ENCODE measurements at regions not wholly inside any gene's neighbourhood (a gene's known extent, or its start where the extent isn't known, plus 50 kb on each side); places are given as distances from the start of the nearest gene placed in this dataset.

GRCh38 chr3:73727854-73728253 lies 103.1 kb upstream of the PDZRN3 start:
- no peak for DNase-seq

GRCh38 chr3:73727117-73727821 lies 102.5 kb upstream of the PDZRN3 start:
- no peak for DNase-seq

DNA sequence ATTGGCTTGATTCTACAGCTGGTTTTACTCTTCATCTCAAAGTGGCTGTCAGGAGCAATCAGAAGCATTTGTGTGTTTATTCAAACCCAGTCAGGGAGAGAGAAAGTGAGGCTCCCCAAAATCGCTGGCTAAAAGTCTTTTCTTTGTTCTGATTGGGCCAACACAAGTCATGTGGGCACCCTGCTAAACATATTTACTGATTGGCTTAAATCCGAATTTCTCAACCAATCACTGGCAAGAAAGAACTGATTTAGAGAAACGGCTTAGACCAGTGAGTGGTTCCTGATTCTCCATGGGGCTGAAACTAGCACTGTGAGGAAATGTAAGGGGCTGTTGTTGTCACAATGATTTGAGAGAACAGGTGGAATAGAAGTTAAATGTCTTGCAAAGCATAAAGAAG lies 98.9 kb upstream of the PDZRN3 start:
- no peak for DNase-seq

- no peak for DNase-seq
Measured at GRCh38 chr3:73719861-73720260, 95.1 kb upstream of the PDZRN3 start.

DNA sequence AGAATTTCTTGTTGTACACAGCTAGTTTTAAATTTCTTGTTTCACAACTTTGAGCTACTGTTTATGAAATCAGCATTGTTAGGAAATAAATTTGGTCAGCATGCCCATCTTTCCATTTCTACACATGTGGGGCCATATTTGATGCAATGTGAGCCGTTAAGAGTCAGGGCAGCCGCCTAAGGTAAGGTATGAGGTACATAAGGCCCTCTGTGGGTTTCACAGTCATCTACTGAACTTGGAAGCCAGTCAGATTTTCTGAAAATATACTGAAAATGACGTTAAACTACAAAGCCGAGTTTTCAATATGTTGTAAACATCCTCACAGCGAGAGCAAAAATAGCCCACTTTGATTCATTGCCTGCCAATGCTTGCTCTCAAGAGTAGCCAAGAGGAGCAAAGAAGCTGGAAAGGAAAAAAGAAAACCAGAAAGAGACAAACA lies 94.7 kb upstream of the PDZRN3 start:
- no peak for DNase-seq

DNA sequence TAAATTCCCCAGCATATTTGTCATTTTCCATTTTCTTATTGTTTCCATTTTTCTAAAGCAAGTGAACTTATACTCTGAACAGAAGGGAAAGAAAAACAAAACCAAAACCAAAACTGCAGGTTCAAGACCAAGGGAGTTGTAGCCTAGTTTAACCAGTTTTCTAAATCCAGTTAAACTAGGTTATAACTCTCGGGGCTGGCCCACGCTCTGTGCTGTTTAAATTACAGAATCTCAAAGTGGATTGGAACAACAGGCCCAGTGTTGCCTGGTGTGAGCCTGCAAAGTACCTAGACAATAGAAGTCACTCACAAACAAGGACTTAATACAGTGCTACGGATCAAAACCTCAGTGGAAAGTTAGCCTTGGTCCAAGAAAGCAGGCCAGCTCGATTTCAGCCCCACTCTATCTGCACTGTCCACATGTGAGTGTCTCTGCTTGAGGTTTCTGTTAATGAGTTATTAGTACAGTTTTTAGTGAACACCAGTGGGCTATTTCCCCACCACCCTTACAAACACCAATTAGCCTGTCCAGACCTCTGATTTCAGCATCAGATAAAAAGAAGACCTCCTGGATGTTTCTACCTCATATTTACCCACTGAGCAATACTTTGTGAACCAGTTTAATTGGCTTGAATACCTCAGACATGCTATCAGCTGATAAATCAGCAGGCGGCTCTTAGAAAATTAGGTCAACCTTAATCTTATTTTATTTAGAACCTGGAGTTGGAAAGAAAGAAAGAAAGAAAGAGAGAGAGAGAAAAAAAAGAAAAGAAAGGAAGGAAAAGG lies 93.8 kb upstream of the PDZRN3 start:
- DNase-seq, result no peak

- DNase-seq, result no peak
Measured at GRCh38 chr3:73716418-73716817, 91.7 kb upstream of the PDZRN3 start.

- no peak for DNase-seq
Measured at GRCh38 chr3:73710340-73710739, 85.6 kb upstream of the PDZRN3 start.

DNA sequence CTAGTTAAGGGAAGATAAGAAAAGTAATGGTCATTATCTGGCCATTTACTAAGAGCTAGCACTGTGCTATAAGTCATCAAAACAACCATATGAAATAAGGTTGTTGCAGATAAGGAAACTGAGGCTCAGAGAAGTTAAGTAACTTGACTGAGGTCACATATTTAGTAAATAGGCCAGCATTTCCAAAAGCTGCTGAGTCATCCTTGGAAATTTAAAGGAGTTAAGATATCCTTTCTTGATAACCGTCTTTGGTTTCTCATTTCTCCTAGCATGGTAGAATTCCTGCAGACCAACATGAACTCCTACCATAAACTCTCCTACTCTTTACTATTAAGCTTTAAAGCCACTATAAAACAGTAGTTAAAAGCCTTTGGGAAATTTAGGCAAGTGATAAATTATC lies 85.0 kb upstream of the PDZRN3 start:
- DNase-seq, result no peak

DNA sequence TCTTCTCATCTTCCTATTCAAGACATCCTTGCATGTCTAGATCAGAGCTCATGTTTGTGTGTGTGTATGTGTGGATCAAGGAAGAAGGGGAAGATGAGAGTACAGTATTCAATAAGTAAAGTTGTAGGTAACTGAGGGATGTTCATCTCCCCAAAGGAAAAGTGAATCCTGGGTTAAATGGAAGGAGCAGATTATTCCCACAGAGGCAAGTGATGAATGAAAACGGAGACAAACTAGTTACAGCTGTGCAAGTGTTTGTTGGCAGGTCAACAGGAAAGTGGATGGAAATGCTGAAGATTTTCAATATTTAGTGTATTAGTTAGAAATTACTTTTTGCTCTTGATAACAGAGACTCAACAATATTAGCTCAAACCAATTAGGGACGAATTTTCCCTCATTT lies 84.2 kb upstream of the PDZRN3 start:
- no peak for DNase-seq

GRCh38 chr3:73707772-73708171 lies 83.0 kb upstream of the PDZRN3 start:
- no peak for DNase-seq

DNA sequence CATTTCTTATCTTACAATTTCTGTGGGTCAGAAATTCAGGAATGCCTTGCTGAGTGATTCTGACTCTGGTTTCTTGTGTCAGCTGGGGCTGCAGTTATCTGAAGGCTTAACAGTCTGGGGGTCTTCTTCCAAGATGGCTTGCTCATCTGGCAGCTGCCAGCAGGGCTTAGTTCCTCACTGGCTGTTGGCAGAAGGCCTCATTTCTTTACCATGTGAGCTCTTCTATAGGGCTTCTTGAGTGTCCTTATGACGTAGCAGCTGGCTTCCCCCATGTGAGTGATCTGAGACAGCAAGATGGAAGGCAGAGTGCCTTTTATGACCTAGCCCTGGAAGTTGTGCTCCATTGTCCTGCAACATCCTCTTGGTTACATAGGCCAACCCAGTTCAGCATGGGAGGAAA lies 82.0 kb upstream of the PDZRN3 start:
- no peak for DNase-seq

DNA sequence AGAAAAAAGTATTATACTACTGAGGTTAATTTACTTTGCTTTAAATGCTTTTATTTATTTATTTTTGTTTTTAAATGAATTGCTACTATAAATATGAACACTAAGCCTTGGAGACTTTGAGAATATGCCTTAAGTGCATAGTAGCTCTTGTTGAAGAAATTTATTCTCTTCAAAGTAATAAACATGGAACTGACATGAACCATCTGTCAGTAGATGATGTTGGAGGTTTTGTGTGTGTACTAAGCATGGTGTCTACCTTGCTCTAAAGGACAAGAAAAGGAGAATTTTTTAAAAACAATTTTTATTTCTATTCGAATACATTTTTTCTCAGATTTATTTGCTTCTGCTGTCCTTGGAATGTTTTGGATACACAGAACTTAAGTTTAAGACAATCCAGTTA lies 81.1 kb upstream of the PDZRN3 start:
- no peak for DNase-seq

GRCh38 chr3:73699327-73699726 lies 74.6 kb upstream of the PDZRN3 start:
- DNase-seq, result no peak

- DNase-seq, result no peak
Measured at GRCh38 chr3:73697020-73697419, 72.3 kb upstream of the PDZRN3 start.

DNA sequence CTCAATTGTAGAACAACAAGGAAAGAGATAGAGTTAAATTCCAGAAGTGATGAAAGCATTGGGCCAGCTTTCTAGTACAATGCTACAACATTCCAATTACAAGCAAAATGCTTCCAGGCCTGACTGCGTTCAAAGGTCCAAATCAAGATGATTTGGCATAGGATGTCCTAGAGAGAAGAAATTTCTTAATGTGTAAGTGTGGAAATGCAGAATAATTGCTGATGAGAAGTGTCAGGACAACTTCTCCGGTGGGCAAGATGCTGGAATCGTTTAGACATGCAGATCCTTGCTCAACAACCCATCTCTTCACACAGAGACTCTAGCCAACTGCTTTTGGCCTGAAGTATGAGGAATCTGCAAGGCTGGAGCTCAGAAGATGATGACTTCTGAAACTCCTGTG lies 71.1 kb upstream of the PDZRN3 start:
- DNase-seq, result no peak

- DNase-seq, result no peak
Measured at GRCh38 chr3:73694983-73695757, 70.4 kb upstream of the PDZRN3 start.

GRCh38 chr3:73687106-73688004 lies 62.6 kb upstream of the PDZRN3 start:
- DNase-seq, result no peak

- DNase-seq, result no peak
Measured at GRCh38 chr3:73685061-73685460, 60.3 kb upstream of the PDZRN3 start.

DNA sequence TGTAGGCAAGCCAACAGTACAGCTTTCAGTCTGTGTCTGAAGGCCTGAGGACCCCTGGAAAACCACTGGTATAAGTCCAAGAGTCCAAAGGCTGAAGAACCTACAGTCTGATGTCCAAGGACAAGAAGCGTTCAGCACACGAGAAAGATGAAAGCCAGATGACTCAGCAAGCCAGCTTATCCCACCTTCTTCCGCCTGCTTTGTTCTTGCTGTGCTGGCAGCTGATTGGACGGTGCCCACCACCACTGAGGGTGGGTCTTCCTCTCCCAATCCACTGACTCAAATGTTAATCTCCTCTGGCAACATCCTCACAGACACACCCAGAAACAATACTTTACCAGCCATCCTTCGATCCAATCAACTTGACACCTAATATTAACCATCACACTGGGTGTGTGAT lies 59.0 kb upstream of the PDZRN3 start:
- DNase-seq, result no peak

DNA sequence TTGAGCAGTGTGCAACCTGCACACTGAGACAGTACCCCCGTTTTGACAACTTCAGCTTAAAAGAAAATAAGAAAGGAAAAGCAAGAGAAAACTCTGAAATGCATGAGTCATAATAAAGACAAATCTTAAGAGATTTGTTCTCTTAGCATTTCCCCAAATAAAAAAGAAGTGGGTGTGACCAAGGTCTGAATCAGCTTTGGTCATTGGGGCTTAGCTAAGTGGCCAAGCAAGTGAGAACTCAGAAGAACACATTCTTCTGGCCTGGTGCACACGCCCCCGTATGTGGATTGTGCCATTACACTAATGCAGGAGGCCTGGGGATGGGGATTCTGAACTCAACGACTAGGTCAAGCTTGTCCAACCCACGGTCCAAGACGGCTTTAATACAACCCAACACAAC lies 56.9 kb upstream of the PDZRN3 start:
- no peak for DNase-seq

DNA sequence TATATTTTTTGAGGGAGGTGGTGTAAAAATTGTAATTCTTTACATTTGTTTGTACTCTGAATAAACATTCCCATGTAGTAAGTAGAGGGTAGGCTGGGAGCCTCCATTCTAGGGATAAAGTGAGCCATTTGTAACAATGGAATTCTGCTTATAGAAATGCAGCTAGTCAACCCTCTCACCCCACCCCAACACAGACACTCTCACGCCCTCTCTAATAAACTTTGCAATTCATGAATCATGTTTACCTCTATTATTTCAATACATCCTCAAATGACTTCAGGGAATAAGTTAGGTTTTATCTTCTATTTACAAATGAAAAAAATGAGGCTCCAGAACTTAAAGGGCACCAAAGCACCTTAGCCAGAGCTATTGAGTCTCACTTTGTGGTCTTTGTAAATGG lies 56.5 kb upstream of the PDZRN3 start:
- DNase-seq, result no peak
